ENCODE measurements at regions not wholly inside any gene's neighbourhood (a gene's known extent, or its start where the extent isn't known, plus 50 kb on each side); places are given as distances from the start of the nearest gene placed in this dataset.
"Not testable (repeated sequence)": the region's sequence is repeated elsewhere in the genome, so short reads cannot be mapped to it uniquely, and the experiment has no call there.

DNA sequence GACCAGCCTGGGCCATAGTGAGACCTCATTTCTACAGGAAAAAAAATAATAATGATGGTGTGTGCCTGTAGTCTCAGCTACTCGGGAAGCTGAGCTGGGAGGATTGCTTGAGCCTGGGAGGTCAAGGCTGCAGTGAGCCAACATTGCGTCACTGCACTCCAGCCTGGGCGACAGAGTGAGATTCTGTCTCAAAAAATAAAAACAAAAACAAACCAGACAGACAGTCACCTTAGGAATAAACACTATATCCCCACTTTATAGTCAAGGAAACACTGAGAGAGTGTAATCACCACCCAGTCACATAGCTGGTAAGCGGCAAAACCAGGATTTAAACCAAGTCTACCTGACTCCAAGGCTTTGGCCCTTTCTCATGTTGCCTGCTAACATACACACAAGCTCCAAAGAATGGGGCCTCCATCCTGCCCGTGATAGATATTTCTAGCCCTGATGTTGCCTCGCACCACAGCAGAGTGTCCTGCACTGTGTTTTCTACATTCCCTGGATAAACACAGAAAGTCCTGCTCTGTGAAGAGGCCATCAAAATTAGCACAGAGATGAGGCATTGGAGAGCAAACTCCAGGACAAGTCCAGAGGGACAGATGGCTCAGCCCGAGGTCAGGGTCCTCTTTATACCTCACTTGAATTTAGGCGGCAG lies 66.1 kb upstream of the SMURF2 start:
- no peak overlapping the region for H2BK5ac ChIP-seq (ENCODE audit: low read depth, low read length, poor library complexity, severe bottlenecking)
- H3K4ac ChIP-seq (ENCODE audit: low read depth in 1 of 2, low read length in 2 of 2), result peak overlapping the region; percentile 16 to 89
- H3K79me1 ChIP-seq (replicated peaks; ENCODE audit: low read length, poor library complexity, severe bottlenecking), result no peaks in the 10 kb centered on the region
- peak overlapping the region; percentile 49 for H3K9ac ChIP-seq (ENCODE audit: low read length)
- no peak overlapping the region for H3K14ac ChIP-seq (ENCODE audit: low read length in 2 of 2)
- H3K4me2 ChIP-seq (ENCODE audit: low read length, poor library complexity, severe bottlenecking), result no peak overlapping the region
- H3K27me3 ChIP-seq (ENCODE audit: control insufficient read depth in 1 of 2, insufficient read depth in 1 of 2, low read length in 2 of 2), result no peaks in the 10 kb centered on the region
- H2BK12ac ChIP-seq (ENCODE audit: low read length in 2 of 2), result peak overlapping the region; percentile 77 to 93
- peak; percentile 74 for DNase-seq
- H4K8ac ChIP-seq (ENCODE audit: low read length), result peak overlapping the region; percentile 72
- H3K23ac ChIP-seq (ENCODE audit: low read length in 2 of 2), result no peak overlapping the region
- H2AFZ ChIP-seq (ENCODE audit: low read depth, low read length), result no peak overlapping the region
- peak overlapping the region; percentile 6 for H2BK120ac ChIP-seq (ENCODE audit: low read depth, low read length)
- no peaks in the 10 kb centered on the region for H3K9me3 ChIP-seq (ENCODE audit: control insufficient read depth, low read length)
- H3K4me1 ChIP-seq (ENCODE audit: control insufficient read depth, insufficient read depth, low read depth, low read length), result peaks cover 13% of the 10 kb centered on the region
- no peak overlapping the region for H3K27ac ChIP-seq (ENCODE audit: low read length, poor library complexity, severe bottlenecking)
- no peak overlapping the region for H3K4me3 ChIP-seq (ENCODE audit: insufficient read depth in 1 of 2, low read depth in 1 of 2, low read length in 2 of 2)
- peak overlapping the region; percentile 73 for H4K91ac ChIP-seq (ENCODE audit: low read length)
- peak overlapping the region; percentile 38 for H2BK15ac ChIP-seq (ENCODE audit: low read depth, poor library complexity, severe bottlenecking)
- WGBS, result 53% methylated on average over 8 of the region's 8 CpGs
- peak overlapping the region; percentile 77 to 94 for H3K18ac ChIP-seq (ENCODE audit: low read depth in 1 of 2, low read length in 2 of 2)
- H2AK5ac ChIP-seq (ENCODE audit: low read length, severe bottlenecking), result no peak overlapping the region
- no peaks in the 10 kb centered on the region for H3K36me3 ChIP-seq (ENCODE audit: control insufficient read depth in 1 of 2, insufficient read depth in 2 of 2, low read depth in 1 of 2, low read length in 2 of 2)

DNA sequence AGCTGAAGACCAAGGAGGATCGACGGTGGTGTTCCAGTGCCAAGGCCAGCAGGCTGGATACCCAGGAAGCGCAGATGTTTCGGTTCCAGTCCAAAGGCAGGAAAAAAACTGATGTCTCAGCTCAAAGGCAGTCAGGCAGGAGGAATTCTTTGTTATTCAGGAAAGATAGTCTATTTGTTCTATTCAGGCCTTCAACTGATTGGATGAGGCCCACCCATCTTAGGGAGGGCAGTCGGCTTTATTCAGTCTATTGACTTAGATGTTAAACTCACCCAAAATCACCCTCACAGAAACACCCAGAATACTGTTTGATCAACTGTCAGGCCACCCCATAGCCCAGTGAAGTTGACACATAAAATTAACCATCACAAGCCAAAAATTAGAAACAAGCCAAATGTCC lies 63.9 kb upstream of the SMURF2 start:
- peak overlapping the region in 1 of 2 experiments; percentile 56 for H3K18ac ChIP-seq (ENCODE audit: low read depth in 1 of 2, low read length in 2 of 2)
- not testable (repeated sequence) for H3K27me3 ChIP-seq (ENCODE audit: control insufficient read depth in 1 of 2, insufficient read depth in 1 of 2, low read length in 2 of 2); H3K14ac ChIP-seq (ENCODE audit: low read length in 2 of 2); H3K4me2 ChIP-seq (ENCODE audit: low read length, poor library complexity, severe bottlenecking); H3K27ac ChIP-seq (ENCODE audit: low read length, poor library complexity, severe bottlenecking); H2AFZ ChIP-seq (ENCODE audit: low read depth, low read length); DNase-seq; H2AK5ac ChIP-seq (ENCODE audit: low read length, severe bottlenecking); H2BK15ac ChIP-seq (ENCODE audit: low read depth, poor library complexity, severe bottlenecking); H2BK120ac ChIP-seq (ENCODE audit: low read depth, low read length); H3K23ac ChIP-seq (ENCODE audit: low read length in 2 of 2); H4K91ac ChIP-seq (ENCODE audit: low read length); H3K36me3 ChIP-seq (ENCODE audit: control insufficient read depth in 1 of 2, insufficient read depth in 2 of 2, low read depth in 1 of 2, low read length in 2 of 2); H3K4me3 ChIP-seq (ENCODE audit: insufficient read depth in 1 of 2, low read depth in 1 of 2, low read length in 2 of 2); H3K9me3 ChIP-seq (ENCODE audit: control insufficient read depth, low read length); H2BK5ac ChIP-seq (ENCODE audit: low read depth, low read length, poor library complexity, severe bottlenecking); H3K9ac ChIP-seq (ENCODE audit: low read length); H2BK12ac ChIP-seq (ENCODE audit: low read length in 2 of 2); H4K8ac ChIP-seq (ENCODE audit: low read length); H3K79me1 ChIP-seq (replicated peaks; ENCODE audit: low read length, poor library complexity, severe bottlenecking); H3K4me1 ChIP-seq (ENCODE audit: control insufficient read depth, insufficient read depth, low read depth, low read length)
- 98% methylated on average over 5 of the region's 5 CpGs for WGBS
- peak overlapping the region in 1 of 2 experiments; percentile 30 for H3K4ac ChIP-seq (ENCODE audit: low read depth in 1 of 2, low read length in 2 of 2)

DNA sequence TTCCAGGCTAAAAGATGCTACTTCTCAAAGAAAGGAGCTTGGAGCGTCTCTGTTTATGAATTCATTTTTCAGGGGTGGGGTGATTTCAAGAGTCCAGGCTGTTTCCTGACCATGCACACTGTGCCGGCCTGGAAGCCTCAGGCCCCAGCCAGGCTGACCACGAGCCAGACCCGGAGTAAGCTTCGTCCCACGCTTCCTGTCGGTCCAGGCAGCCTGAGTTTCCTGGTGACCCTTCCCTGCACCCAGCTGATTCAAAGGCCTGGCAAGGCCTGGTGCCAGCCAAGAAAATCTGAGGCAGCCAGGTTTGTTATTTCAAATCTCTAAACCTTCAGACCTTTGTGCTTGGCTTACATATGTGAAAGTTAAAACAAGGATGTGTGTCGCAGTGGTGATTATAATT lies 62.1 kb upstream of the SMURF2 start:
- H3K79me1 ChIP-seq (replicated peaks; ENCODE audit: low read length, poor library complexity, severe bottlenecking); H2AFZ ChIP-seq (ENCODE audit: low read depth, low read length); H3K36me3 ChIP-seq (ENCODE audit: control insufficient read depth in 1 of 2, insufficient read depth in 2 of 2, low read depth in 1 of 2, low read length in 2 of 2); H3K9me3 ChIP-seq (ENCODE audit: control insufficient read depth, low read length); H3K4me2 ChIP-seq (ENCODE audit: low read length, poor library complexity, severe bottlenecking); H3K23ac ChIP-seq (ENCODE audit: low read length in 2 of 2); H2AK5ac ChIP-seq (ENCODE audit: low read length, severe bottlenecking); H3K14ac ChIP-seq (ENCODE audit: low read length in 2 of 2); H3K27me3 ChIP-seq (ENCODE audit: control insufficient read depth in 1 of 2, insufficient read depth in 1 of 2, low read length in 2 of 2); H2BK5ac ChIP-seq (ENCODE audit: low read depth, low read length, poor library complexity, severe bottlenecking); H3K4me1 ChIP-seq (ENCODE audit: control insufficient read depth, insufficient read depth, low read depth, low read length); H3K4me3 ChIP-seq (ENCODE audit: insufficient read depth in 1 of 2, low read depth in 1 of 2, low read length in 2 of 2): not testable (repeated sequence)
- peak overlapping the region; percentile 89 for H2BK120ac ChIP-seq (ENCODE audit: low read depth, low read length)
- H3K9ac ChIP-seq (ENCODE audit: low read length), result peak overlapping the region; percentile 65
- H4K8ac ChIP-seq (ENCODE audit: low read length), result peak overlapping the region; percentile 54
- peak; percentile 62 for DNase-seq
- H3K27ac ChIP-seq (ENCODE audit: low read length, poor library complexity, severe bottlenecking), result peak overlapping the region; percentile 17
- peak overlapping the region; percentile 3 to 81 for H3K4ac ChIP-seq (ENCODE audit: low read depth in 1 of 2, low read length in 2 of 2)
- peak overlapping the region; percentile 48 for H2BK15ac ChIP-seq (ENCODE audit: low read depth, poor library complexity, severe bottlenecking)
- H2BK12ac ChIP-seq (ENCODE audit: low read length in 2 of 2), result peak overlapping the region in 1 of 2 experiments; percentile 71
- H4K91ac ChIP-seq (ENCODE audit: low read length), result peak overlapping the region; percentile 39
- H3K18ac ChIP-seq (ENCODE audit: low read depth in 1 of 2, low read length in 2 of 2), result peak overlapping the region; percentile 4 to 62
- 12% methylated on average over 7 of the region's 8 CpGs for WGBS

DNA sequence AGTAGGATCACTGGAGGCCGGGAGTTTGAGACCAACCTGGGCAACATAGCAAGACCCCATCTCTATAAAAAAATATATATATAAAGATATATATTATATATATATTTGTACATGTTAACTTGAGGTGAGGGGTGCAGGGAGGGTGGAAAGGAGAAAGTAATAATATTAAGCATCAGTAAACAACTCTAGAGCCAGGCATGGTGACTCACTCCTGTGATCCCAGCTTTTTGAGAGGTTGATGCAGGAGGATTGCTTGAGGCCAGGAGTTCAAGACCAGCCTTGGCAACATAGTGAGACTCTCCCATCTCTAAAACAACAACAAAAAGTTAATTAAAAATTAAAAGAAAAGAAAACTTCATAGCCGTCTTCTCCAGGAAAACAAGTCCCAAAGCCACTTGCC lies 61.7 kb upstream of the SMURF2 start:
- H3K4me1 ChIP-seq (ENCODE audit: control insufficient read depth, insufficient read depth, low read depth, low read length), result peaks cover 3% of the 10 kb centered on the region
- H3K14ac ChIP-seq (ENCODE audit: low read length in 2 of 2), result no peak overlapping the region
- H4K91ac ChIP-seq (ENCODE audit: low read length), result no peak overlapping the region
- peak overlapping the region; percentile 65 for H3K9ac ChIP-seq (ENCODE audit: low read length)
- H4K8ac ChIP-seq (ENCODE audit: low read length), result peak overlapping the region; percentile 54
- H3K4me2 ChIP-seq (ENCODE audit: low read length, poor library complexity, severe bottlenecking), result no peak overlapping the region
- no peak overlapping the region for H2BK5ac ChIP-seq (ENCODE audit: low read depth, low read length, poor library complexity, severe bottlenecking)
- H2BK15ac ChIP-seq (ENCODE audit: low read depth, poor library complexity, severe bottlenecking), result peak overlapping the region; percentile 48
- H3K36me3 ChIP-seq (ENCODE audit: control insufficient read depth in 1 of 2, insufficient read depth in 2 of 2, low read depth in 1 of 2, low read length in 2 of 2), result no peaks in the 10 kb centered on the region
- no peaks in the 10 kb centered on the region for H3K9me3 ChIP-seq (ENCODE audit: control insufficient read depth, low read length)
- no peak overlapping the region for H2AK5ac ChIP-seq (ENCODE audit: low read length, severe bottlenecking)
- H3K23ac ChIP-seq (ENCODE audit: low read length in 2 of 2), result no peak overlapping the region
- WGBS, result 100% methylated on average over 1 of the region's 2 CpGs
- no peak for DNase-seq
- H3K27me3 ChIP-seq (ENCODE audit: control insufficient read depth in 1 of 2, insufficient read depth in 1 of 2, low read length in 2 of 2), result no peaks in the 10 kb centered on the region
- H3K79me1 ChIP-seq (replicated peaks; ENCODE audit: low read length, poor library complexity, severe bottlenecking), result no peaks in the 10 kb centered on the region
- no peak overlapping the region for H3K4me3 ChIP-seq (ENCODE audit: insufficient read depth in 1 of 2, low read depth in 1 of 2, low read length in 2 of 2)
- H3K18ac ChIP-seq (ENCODE audit: low read depth in 1 of 2, low read length in 2 of 2), result peak overlapping the region; percentile 4 to 62
- no peak overlapping the region for H2AFZ ChIP-seq (ENCODE audit: low read depth, low read length)
- H3K4ac ChIP-seq (ENCODE audit: low read depth in 1 of 2, low read length in 2 of 2), result peak overlapping the region in 1 of 2 experiments; percentile 3
- peak overlapping the region; percentile 17 for H3K27ac ChIP-seq (ENCODE audit: low read length, poor library complexity, severe bottlenecking)
- peak overlapping the region; percentile 89 for H2BK120ac ChIP-seq (ENCODE audit: low read depth, low read length)
- no peak overlapping the region for H2BK12ac ChIP-seq (ENCODE audit: low read length in 2 of 2)
